ENCODE measurements at regions not wholly inside any gene's neighbourhood (a gene's known extent, or its start where the extent isn't known, plus 50 kb on each side); places are given as distances from the start of the nearest gene placed in this dataset.

DNA sequence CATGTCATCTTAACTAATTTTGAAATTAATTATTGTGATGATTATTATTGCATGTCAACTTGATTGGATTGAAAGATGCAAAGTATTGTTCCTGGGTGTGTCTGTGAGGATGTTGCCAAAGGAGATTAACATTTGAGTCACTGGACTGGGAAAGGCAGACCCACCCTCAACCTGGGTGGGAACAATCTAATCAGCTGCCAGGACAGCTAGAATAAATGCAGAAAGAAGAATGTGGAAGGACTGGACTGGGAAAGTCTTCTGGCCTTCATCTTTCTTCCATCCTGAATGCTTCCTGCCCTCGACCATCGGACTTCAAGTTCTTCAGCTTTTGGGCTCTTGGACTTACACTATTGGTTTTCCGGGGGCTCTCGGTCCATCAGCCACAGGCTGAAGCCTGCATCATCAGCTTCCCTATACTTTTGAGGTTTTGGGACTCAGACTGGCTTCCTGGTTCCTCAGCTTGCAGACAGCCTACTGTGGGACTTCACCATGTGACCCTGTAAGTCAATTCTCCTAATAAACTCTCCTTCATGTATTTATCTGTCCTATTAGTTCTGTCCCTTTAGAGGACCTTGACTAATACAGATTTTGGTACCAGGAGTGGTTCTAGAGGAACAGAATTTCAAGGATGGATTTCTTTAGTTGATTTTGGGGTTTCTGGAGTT, 959.8 kb downstream of the ANKRD7 start:
- Histone ChIP-seq H3F3A (replicated peaks; ENCODE audit: low read depth) (no peaks in the 10 kb centered on the region), H3K9me2 (ENCODE audit: insufficient read depth) (peaks cover 27% of the 10 kb centered on the region), H3K27ac (ENCODE audit: low read depth) (no peak overlapping the region), H3K4me1 (ENCODE audit: insufficient read depth) (peaks cover 18% of the 10 kb centered on the region), H3K4me2 (no peak overlapping the region), H4K20me1 (replicated peaks; ENCODE audit: insufficient read depth) (no peaks in the 10 kb centered on the region), H2AFZ (no peak overlapping the region), H3K4me3 (no peak overlapping the region), H3K27me3 (ENCODE audit: insufficient read depth) (no peaks in the 10 kb centered on the region), H3K36me3 (ENCODE audit: insufficient read depth) (no peaks in the 10 kb centered on the region), H3K79me2 (replicated peaks; ENCODE audit: insufficient read depth) (no peaks in the 10 kb centered on the region)
- H3K27ac Mint-ChIP-seq: no peak overlapping the region
- ATAC-seq (no peak), DNase-seq (ENCODE audit: low spot score) (no peak)
- peaks cover 17% of the 10 kb centered on the region for H3K4me1 Mint-ChIP-seq
- H3K36me3 Mint-ChIP-seq (ENCODE audit: low read depth): peaks cover 18% of the 10 kb centered on the region; the same call in 2 of the 3 replicates
- no peak for TF ChIP-seq JUNB (IDR thresholded peaks at IDR 0.05; ENCODE audit: unreplicated experiment)
- H3K27me3 Mint-ChIP-seq (ENCODE audit: insufficient read depth, low read depth, poor library complexity): peaks cover 2% of the 10 kb centered on the region
- no peak overlapping the region for H3K4me3 Mint-ChIP-seq
- H3K9me3 Mint-ChIP-seq: peaks cover 10% of the 10 kb centered on the region

DNA sequence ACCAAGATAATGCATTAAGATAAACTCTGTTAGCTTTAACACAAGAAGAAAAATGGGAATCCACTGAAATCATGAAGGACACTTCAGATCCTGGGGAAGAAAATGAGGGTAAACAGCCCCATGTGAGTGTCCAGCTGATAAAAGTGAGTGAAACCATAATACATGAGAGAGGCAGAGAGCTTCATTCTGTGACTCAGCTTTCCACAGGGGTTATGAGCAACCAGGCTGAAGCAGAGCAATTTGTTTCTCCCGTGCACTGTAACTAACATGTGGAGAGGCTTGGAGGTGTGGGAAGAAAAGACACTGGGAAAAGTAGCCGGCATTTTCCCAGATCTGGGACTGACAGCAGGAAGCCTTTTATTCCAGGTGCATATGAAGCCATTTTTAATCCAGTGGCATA, 971.7 kb downstream of the ANKRD7 start:
- Histone ChIP-seq H3K9me2 (ENCODE audit: insufficient read depth) (no peaks in the 10 kb centered on the region), H2AFZ (no peak overlapping the region), H3K4me3 (no peak overlapping the region), H3K79me2 (replicated peaks; ENCODE audit: insufficient read depth) (no peaks in the 10 kb centered on the region), H3K4me2 (no peak overlapping the region), H4K20me1 (replicated peaks; ENCODE audit: insufficient read depth) (no peaks in the 10 kb centered on the region), H3K27ac (ENCODE audit: low read depth) (no peak overlapping the region), H3K4me1 (ENCODE audit: insufficient read depth) (peaks cover 12% of the 10 kb centered on the region), H3K36me3 (ENCODE audit: insufficient read depth) (no peaks in the 10 kb centered on the region), H3F3A (replicated peaks; ENCODE audit: low read depth) (no peaks in the 10 kb centered on the region), H3K27me3 (ENCODE audit: insufficient read depth) (no peaks in the 10 kb centered on the region)
- peaks cover 9% of the 10 kb centered on the region for H3K4me1 Mint-ChIP-seq
- DNase-seq (ENCODE audit: low spot score) (no peak), ATAC-seq (no peak)
- H3K36me3 Mint-ChIP-seq (ENCODE audit: low read depth): no peaks in the 10 kb centered on the region
- H3K9me3 Mint-ChIP-seq: no peaks in the 10 kb centered on the region; the same call in 2 of the 3 replicates
- TF ChIP-seq CREB1 (CRISPR knock-in tag; IDR thresholded peaks at IDR 0.05; ENCODE audit: low read depth) (no peak), STAT1 (IDR thresholded peaks at IDR 0.05; ENCODE audit: unreplicated experiment) (no peak), ZNF462 (CRISPR knock-in tag; IDR thresholded peaks at IDR 0.05) (no peak), NANOG (IDR thresholded peaks at IDR 0.05; ENCODE audit: borderline replicate concordance) (no peak), POLR2AphosphoS5 (IDR thresholded peaks at IDR 0.05; ENCODE audit: low read depth) (no peak)
- no peak overlapping the region for H3K27ac Mint-ChIP-seq
- H3K27me3 Mint-ChIP-seq (ENCODE audit: insufficient read depth, low read depth, poor library complexity): peaks cover 3% of the 10 kb centered on the region
- H3K4me3 Mint-ChIP-seq: no peak overlapping the region

Data from GM23338 (cell line).